GM12878 (cell line): ENCODE measurements at regions not wholly inside any gene's neighbourhood (a gene's known extent, or its start where the extent isn't known, plus 50 kb on each side); places are given as distances from the start of the nearest gene placed in this dataset.

Experiments used
- ATAC-seq: fragments of 200-7000 bp; cut with Tn5 transposase; 3 replicates; pipeline ENCODE4 v1.9.1; 2020; ENCODE audit warnings: mild to moderate bottlenecking, moderate library complexity
- BruUV-seq: library from RNA; stranded (reverse); fragments of 400-500 nt; replicated peaks from 2 replicates; lab custom pipeline; 2021; lab: Mats Ljungman, UMichigan
- CTCF ChIA-PET: fragments of 300-600 bp; sonication (Branson Sonifier 250); formaldehyde crosslinking; extraction: SDS; loops from one replicate; lab custom pipeline; 2021; ENCODE audit warnings: inconsistent platforms; lab: Yijun Ruan, JAX
- POLR2A ChIA-PET: fragments of 350-600 bp; formaldehyde crosslinking; extraction: SDS; loops from one replicate; lab custom pipeline; 2021; ENCODE audit warnings: inconsistent platforms; lab: Charles Lee
- RAD21 ChIA-PET: fragments of 300-600 bp; sonication (Branson Sonifier 250); formaldehyde crosslinking; loops from one replicate; lab custom pipeline; 2023; ENCODE audit warnings: antibody characterized with exemption; ENCODE audit not compliant: unreplicated experiment; lab: Charles Lee
- SMC1A ChIA-PET: fragments of 300-600 bp; sonication (Branson Sonifier 250); formaldehyde crosslinking; loops from one replicate; lab custom pipeline; 2023; ENCODE audit not compliant: unreplicated experiment, uncharacterized antibody; lab: Charles Lee
- DNase-seq: peaks from one replicate; pipeline ENCODE4 v3.0.0-alpha.2; 2011; ENCODE audit warnings: low read depth, low spot score
- FAIRE-seq: peaks from 3 replicates; lab custom pipeline; 2011; peaks lifted over from hg19 to GRCh38; lab: Jason Lieb, UNC
- H2AFZ ChIP-seq: 2 replicates; pipeline ENCODE4 v1.6.0; 2011; ENCODE audit warnings: low read depth, low read length, control low read depth; ENCODE audit not compliant: control insufficient read depth
- H3K27ac ChIP-seq: 2 replicates; pipeline ENCODE4 v1.5.1; 2011; ENCODE audit warnings: control low read depth; ENCODE audit not compliant: control insufficient read depth, insufficient read depth
- H3K27me3 ChIP-seq, 2 experiments: replicated peaks in 1 of 2; 2 replicates each; pipeline versions ENCODE4 v1.6.0 to v1.6.1; 2011; ENCODE audit warnings: low read length in 1 of 2; ENCODE audit not compliant: control insufficient read depth in 2 of 2, insufficient read depth in 2 of 2
- H3K36me3 ChIP-seq, 2 experiments: 2 replicates each; pipeline ENCODE4 v1.5.1; 2011; ENCODE audit warnings: low read length in 1 of 2; ENCODE audit not compliant: control insufficient read depth in 2 of 2, insufficient read depth in 2 of 2
- H3K4me1 ChIP-seq: 2 replicates; pipeline ENCODE4 v1.6.1; 2011; ENCODE audit warnings: mild to moderate bottlenecking, low read length, moderate library complexity, mixed read lengths; ENCODE audit not compliant: control insufficient read depth, insufficient read depth
- H3K4me2 ChIP-seq: 2 replicates; pipeline ENCODE4 v1.6.0; 2011; ENCODE audit warnings: control low read depth; ENCODE audit not compliant: control insufficient read depth, insufficient read depth
- H3K4me3 ChIP-seq: fragments of 200-600 bp; sonication (generic); 2 replicates; pipeline ENCODE4 v1.5.1; 2016
- H3K79me2 ChIP-seq: 2 replicates; pipeline ENCODE4 v1.6.0; 2011; ENCODE audit warnings: low read length; ENCODE audit not compliant: control insufficient read depth, insufficient read depth
- H3K9ac ChIP-seq: 2 replicates; pipeline ENCODE4 v1.8.0; 2011; ENCODE audit warnings: low read length, control low read depth, mixed read lengths; ENCODE audit not compliant: control insufficient read depth, insufficient read depth
- H3K9me3 ChIP-seq: replicated peaks from 3 replicates; pipeline ENCODE4 v1.5.1; 2011; ENCODE audit warnings: mild to moderate bottlenecking, low read length; ENCODE audit not compliant: control insufficient read depth, insufficient read depth
- H4K20me1 ChIP-seq: 2 replicates; pipeline ENCODE4 v1.6.0; 2011; ENCODE audit not compliant: control insufficient read depth, insufficient read depth
- ASH2L ChIP-seq: fragments of 300-600, 200-600 bp; sonication (generic); IDR thresholded peaks from 2 replicates; pipeline ENCODE4 v1.6.1; 2017; ENCODE audit warnings: low read depth, mild to moderate bottlenecking, borderline replicate concordance
- ATF7 ChIP-seq: fragments of 450-650 bp; IDR thresholded peaks from 2 replicates; pipeline ENCODE4 v1.6.1; 2016; ENCODE audit warnings: low read depth, mild to moderate bottlenecking
- BHLHE40 ChIP-seq, 2 experiments: fragments of 450-650 bp in 1 of 2; IDR thresholded peaks; 2 replicates each; pipeline ENCODE4 v1.6.1; 2011 to 2017; ENCODE audit warnings: low read depth in 2 of 2, borderline replicate concordance in 1 of 2, improper control_type of control experiment in 1 of 2, low read length in 1 of 2, mild to moderate bottlenecking in 1 of 2
- CHD1 ChIP-seq: IDR thresholded peaks from 2 replicates; pipeline ENCODE4 v1.6.1; 2012; ENCODE audit warnings: low read depth, low read length, improper control_type of control experiment
- ESRRA ChIP-seq: IDR thresholded peaks from 2 replicates; pipeline ENCODE4 v1.6.1; 2012; ENCODE audit warnings: mild to moderate bottlenecking, low read length, improper control_type of control experiment
- IKZF2 ChIP-seq, 2 experiments: fragments of 450-650 bp; IDR thresholded peaks; 2 replicates each; pipeline ENCODE4 v1.6.1; 2017; ENCODE audit warnings: mild to moderate bottlenecking in 2 of 2, moderate library complexity in 2 of 2
- JUNB ChIP-seq: IDR thresholded peaks from 2 replicates; pipeline ENCODE4 v1.6.1; 2016; ENCODE audit warnings: antibody characterized with exemption, mild to moderate bottlenecking
- KDM1A ChIP-seq: fragments of 200-600 bp; sonication (generic); IDR thresholded peaks from 2 replicates; pipeline ENCODE4 v1.6.1; 2016; ENCODE audit warnings: borderline replicate concordance
- MEF2A ChIP-seq: IDR thresholded peaks from 2 replicates; pipeline ENCODE4 v1.6.1; 2011; ENCODE audit warnings: low read depth, mild to moderate bottlenecking, low read length, moderate library complexity; ENCODE audit not compliant: insufficient read depth
- NFXL1 ChIP-seq: fragments of 450-650 bp; IDR thresholded peaks from 2 replicates; pipeline ENCODE4 v1.6.1; 2017; ENCODE audit warnings: antibody characterized with exemption, mild to moderate bottlenecking, borderline replicate concordance
- NR2F1 ChIP-seq: fragments of 450-650 bp; conservative IDR thresholded peaks from 2 replicates; pipeline ENCODE4 v1.6.1; 2017; ENCODE audit warnings: mild to moderate bottlenecking
- PAX5 ChIP-seq: IDR thresholded peaks from 2 replicates; pipeline ENCODE4 v1.6.1; 2011; ENCODE audit warnings: low read depth, low read length, borderline replicate concordance
- PAX8 ChIP-seq: fragments of 450-650 bp; IDR thresholded peaks from 2 replicates; pipeline ENCODE4 v1.6.1; 2017; ENCODE audit warnings: mild to moderate bottlenecking, moderate library complexity
- POLR2A ChIP-seq: IDR thresholded peaks from 2 replicates; pipeline ENCODE4 v1.6.1; 2011; ENCODE audit warnings: low read depth, mild to moderate bottlenecking, low read length
- SIX5 ChIP-seq: IDR thresholded peaks from 2 replicates; pipeline ENCODE4 v1.6.1; 2011; ENCODE audit warnings: mild to moderate bottlenecking, low read depth, low read length, moderate library complexity; ENCODE audit not compliant: severe bottlenecking
- SUPT20H ChIP-seq: IDR thresholded peaks from 2 replicates; pipeline ENCODE4 v1.6.1; 2011; ENCODE audit warnings: low read depth, mild to moderate bottlenecking, low read length, moderate library complexity, borderline replicate concordance; ENCODE audit not compliant: control insufficient read depth
- YBX1 ChIP-seq: fragments of 450-650 bp; IDR thresholded peaks from 2 replicates; pipeline ENCODE4 v1.6.1; 2016; ENCODE audit warnings: antibody characterized with exemption
- WGBS: methylation state at CpG from one replicate; pipeline ENCODE4 v1.1.6; 2016; ENCODE audit warnings: low lambda C conversion rate; ENCODE audit not compliant: insufficient replicate concordance, insufficient coverage; ENCODE audit errors: missing lambda C conversion rate; 5-methylcytosine and 5-hydroxymethylcytosine counted together
- in situ Hi-C: fragments of 300-500 bp; cut with MboI; formaldehyde crosslinking; loops from 9 replicates; pipeline ENCODE4 v1.14.3; 2018; ENCODE audit warnings: mixed read lengths
- intact Hi-C: fragments of 100-400 bp; cut with micrococcal nuclease; formaldehyde crosslinking; loops from one replicate; pipeline ENCODE4 v1.14.2; 2022; ENCODE audit not compliant: unreplicated experiment
- TF ChIP-seq, protein P1 (sequence below): IDR thresholded peaks from 2 replicates; pipeline ENCODE4 v1.6.1; 2011; ENCODE audit warnings: borderline replicate concordance, low read depth, mild to moderate bottlenecking, moderate library complexity, low read length; ENCODE audit not compliant: insufficient read depth, poor library complexity, severe bottlenecking
- TF ChIP-seq, protein P2 (sequence below): fragments of 150-350 bp; IDR thresholded peaks from 2 replicates; pipeline ENCODE4 v1.6.1; 2014; ENCODE audit warnings: mild to moderate bottlenecking, low read depth, low read length

DNA sequence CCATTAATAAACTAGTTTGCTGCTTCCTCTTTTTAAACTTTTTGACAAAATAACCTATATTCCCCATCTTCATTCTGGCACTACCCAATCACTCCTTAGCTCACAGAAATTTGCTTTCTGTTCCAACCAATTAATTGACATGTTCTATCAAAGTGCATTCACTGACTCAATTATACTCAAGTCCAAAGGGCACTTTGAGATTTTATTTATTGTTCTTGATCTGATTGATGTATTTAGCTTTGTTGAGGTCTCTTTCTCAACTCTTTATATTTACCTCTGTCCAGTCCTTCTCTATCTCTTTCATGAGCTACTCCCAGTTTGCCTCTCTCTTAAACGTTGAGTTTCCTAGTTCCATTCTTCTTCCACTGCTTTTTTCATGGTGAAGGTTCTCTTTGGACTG lies 104.4 kb upstream of the TENT5A start:
- ChIA-PET RAD21 (no interaction called here), CTCF (interaction anchor here (1.6 kb wide), 1 partner anchor 11 kb away, joined by 9 read pairs; no protein-coding TSS in a partner anchor), SMC1A (interaction anchor here (1.1 to 3.7 kb wide), 2 partner anchors 10 to 50 kb away, joined by 4 to 13 read pairs; no protein-coding TSS in a partner anchor), POLR2A (interaction anchor here (0.6 to 1.2 kb wide), 3 partner anchors 8 to 516 kb away, joined by 3 to 4 read pairs (median 3); no protein-coding TSS in a partner anchor)
- intact Hi-C loops: no loop called here
- TF ChIP-seq NR2F1: no peak
- TF ChIP-seq NFXL1: no peak
- TF ChIP-seq, protein P1, sequence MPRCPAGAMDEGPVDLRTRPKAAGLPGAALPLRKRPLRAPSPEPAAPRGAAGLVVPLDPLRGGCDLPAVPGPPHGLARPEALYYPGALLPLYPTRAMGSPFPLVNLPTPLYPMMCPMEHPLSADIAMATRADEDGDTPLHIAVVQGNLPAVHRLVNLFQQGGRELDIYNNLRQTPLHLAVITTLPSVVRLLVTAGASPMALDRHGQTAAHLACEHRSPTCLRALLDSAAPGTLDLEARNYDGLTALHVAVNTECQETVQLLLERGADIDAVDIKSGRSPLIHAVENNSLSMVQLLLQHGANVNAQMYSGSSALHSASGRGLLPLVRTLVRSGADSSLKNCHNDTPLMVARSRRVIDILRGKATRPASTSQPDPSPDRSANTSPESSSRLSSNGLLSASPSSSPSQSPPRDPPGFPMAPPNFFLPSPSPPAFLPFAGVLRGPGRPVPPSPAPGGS: no peak
- TF ChIP-seq ASH2L: no peak
- no peak for TF ChIP-seq KDM1A
- no peak for TF ChIP-seq PAX8
- TF ChIP-seq BHLHE40 (IDR thresholded peaks at IDR 0.05; ENCODE audit: borderline replicate concordance in 1 of 2, low read depth in 2 of 2, low read length in 1 of 2): no peak
- TF ChIP-seq IKZF2 (IDR thresholded peaks at IDR 0.05): no peak
- TF ChIP-seq, protein P2, sequence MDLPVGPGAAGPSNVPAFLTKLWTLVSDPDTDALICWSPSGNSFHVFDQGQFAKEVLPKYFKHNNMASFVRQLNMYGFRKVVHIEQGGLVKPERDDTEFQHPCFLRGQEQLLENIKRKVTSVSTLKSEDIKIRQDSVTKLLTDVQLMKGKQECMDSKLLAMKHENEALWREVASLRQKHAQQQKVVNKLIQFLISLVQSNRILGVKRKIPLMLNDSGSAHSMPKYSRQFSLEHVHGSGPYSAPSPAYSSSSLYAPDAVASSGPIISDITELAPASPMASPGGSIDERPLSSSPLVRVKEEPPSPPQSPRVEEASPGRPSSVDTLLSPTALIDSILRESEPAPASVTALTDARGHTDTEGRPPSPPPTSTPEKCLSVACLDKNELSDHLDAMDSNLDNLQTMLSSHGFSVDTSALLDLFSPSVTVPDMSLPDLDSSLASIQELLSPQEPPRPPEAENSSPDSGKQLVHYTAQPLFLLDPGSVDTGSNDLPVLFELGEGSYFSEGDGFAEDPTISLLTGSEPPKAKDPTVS: no peak
- no peak for TF ChIP-seq YBX1
- no peak for TF ChIP-seq SUPT20H
- TF ChIP-seq JUNB: no peak
- no peak for TF ChIP-seq ATF7
- TF ChIP-seq POLR2A: no peak
- TF ChIP-seq PAX5: no peak
- TF ChIP-seq SIX5: no peak
- TF ChIP-seq ESRRA: no peak
- no peak for TF ChIP-seq MEF2A
- TF ChIP-seq CHD1: no peak
- Histone ChIP-seq H3K4me2 (no peak overlapping the region), H3K4me3 (no peak overlapping the region), H3K36me3 (no peaks in the 10 kb centered on the region), H3K9ac (no peak overlapping the region), H2AFZ (no peak overlapping the region), H3K4me1 (no peaks in the 10 kb centered on the region), H3K9me3 (no peaks in the 10 kb centered on the region), H3K79me2 (no peaks in the 10 kb centered on the region), H3K27me3 (no peaks in the 10 kb centered on the region), H4K20me1 (no peaks in the 10 kb centered on the region; the same call in 1 of the 2 replicates), H3K27ac (no peak overlapping the region)
- FAIRE-seq (no peak), ATAC-seq (no peak), DNase-seq (no peak)
- BruUV-seq: no TSS peak
- WGBS: 0% methylated on average over 1 of the region's 1 CpG
- in situ Hi-C loops: no loop called here
